ENCODE measurements at regions not wholly inside any gene's neighbourhood (a gene's known extent, or its start where the extent isn't known, plus 50 kb on each side); places are given as distances from the start of the nearest gene placed in this dataset.

GRCh38 chr3:88221726-88222125 lies 72.0 kb downstream of the C3orf38 start (continued):
- TF ChIP-seq ZNF263 (CRISPR knock-in tag; IDR thresholded peaks at IDR 0.05; ENCODE audit: low read depth) (no peak), TEAD1 (CRISPR knock-in tag; IDR thresholded peaks at IDR 0.05) (no peak), ZNF416 (CRISPR knock-in tag; IDR thresholded peaks at IDR 0.05) (no peak), RELA (CRISPR knock-in tag; IDR thresholded peaks at IDR 0.05; ENCODE audit: borderline replicate concordance) (no peak), FOXP4 (CRISPR knock-in tag; IDR thresholded peaks at IDR 0.05) (no peak)
- TF ChIP-seq, protein P1, sequence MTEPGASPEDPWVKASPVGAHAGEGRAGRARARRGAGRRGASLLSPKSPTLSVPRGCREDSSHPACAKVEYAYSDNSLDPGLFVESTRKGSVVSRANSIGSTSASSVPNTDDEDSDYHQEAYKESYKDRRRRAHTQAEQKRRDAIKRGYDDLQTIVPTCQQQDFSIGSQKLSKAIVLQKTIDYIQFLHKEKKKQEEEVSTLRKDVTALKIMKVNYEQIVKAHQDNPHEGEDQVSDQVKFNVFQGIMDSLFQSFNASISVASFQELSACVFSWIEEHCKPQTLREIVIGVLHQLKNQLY (CRISPR knock-in tag; IDR thresholded peaks at IDR 0.05), result no peak
- TF ChIP-seq, protein P2, sequence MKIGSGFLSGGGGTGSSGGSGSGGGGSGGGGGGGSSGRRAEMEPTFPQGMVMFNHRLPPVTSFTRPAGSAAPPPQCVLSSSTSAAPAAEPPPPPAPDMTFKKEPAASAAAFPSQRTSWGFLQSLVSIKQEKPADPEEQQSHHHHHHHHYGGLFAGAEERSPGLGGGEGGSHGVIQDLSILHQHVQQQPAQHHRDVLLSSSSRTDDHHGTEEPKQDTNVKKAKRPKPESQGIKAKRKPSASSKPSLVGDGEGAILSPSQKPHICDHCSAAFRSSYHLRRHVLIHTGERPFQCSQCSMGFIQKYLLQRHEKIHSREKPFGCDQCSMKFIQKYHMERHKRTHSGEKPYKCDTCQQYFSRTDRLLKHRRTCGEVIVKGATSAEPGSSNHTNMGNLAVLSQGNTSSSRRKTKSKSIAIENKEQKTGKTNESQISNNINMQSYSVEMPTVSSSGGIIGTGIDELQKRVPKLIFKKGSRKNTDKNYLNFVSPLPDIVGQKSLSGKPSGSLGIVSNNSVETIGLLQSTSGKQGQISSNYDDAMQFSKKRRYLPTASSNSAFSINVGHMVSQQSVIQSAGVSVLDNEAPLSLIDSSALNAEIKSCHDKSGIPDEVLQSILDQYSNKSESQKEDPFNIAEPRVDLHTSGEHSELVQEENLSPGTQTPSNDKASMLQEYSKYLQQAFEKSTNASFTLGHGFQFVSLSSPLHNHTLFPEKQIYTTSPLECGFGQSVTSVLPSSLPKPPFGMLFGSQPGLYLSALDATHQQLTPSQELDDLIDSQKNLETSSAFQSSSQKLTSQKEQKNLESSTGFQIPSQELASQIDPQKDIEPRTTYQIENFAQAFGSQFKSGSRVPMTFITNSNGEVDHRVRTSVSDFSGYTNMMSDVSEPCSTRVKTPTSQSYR (CRISPR knock-in tag; IDR thresholded peaks at IDR 0.05), result no peak

- no peak overlapping the region for H3K4me3 Mint-ChIP-seq
- ATAC-seq, result no peak
- H3K4me1 Mint-ChIP-seq, result peaks cover 15% of the 10 kb centered on the region
- no peak for DNase-seq (ENCODE audit: low spot score)
- no peaks in the 10 kb centered on the region for H3K36me3 Mint-ChIP-seq
- CTCF ChIA-PET, result interaction anchor here (0.7 kb wide), 1 partner anchor 92 kb away, joined by 3 read pairs; no protein-coding TSS in a partner anchor
- no peaks in the 10 kb centered on the region for H3K27me3 Mint-ChIP-seq (ENCODE audit: low read depth)
- TF ChIP-seq ZNF263 (CRISPR knock-in tag; IDR thresholded peaks at IDR 0.05; ENCODE audit: low read depth) (no peak), TEAD1 (CRISPR knock-in tag; IDR thresholded peaks at IDR 0.05) (no peak), ZNF396 (CRISPR knock-in tag; IDR thresholded peaks at IDR 0.05; ENCODE audit: borderline replicate concordance) (no peak), NR1H2 (CRISPR knock-in tag; IDR thresholded peaks at IDR 0.05) (no peak), NFE2L1 (CRISPR knock-in tag; IDR thresholded peaks at IDR 0.05) (no peak), TEAD4 (CRISPR knock-in tag; IDR thresholded peaks at IDR 0.05) (no peak)
- TF ChIP-seq, protein P3, sequence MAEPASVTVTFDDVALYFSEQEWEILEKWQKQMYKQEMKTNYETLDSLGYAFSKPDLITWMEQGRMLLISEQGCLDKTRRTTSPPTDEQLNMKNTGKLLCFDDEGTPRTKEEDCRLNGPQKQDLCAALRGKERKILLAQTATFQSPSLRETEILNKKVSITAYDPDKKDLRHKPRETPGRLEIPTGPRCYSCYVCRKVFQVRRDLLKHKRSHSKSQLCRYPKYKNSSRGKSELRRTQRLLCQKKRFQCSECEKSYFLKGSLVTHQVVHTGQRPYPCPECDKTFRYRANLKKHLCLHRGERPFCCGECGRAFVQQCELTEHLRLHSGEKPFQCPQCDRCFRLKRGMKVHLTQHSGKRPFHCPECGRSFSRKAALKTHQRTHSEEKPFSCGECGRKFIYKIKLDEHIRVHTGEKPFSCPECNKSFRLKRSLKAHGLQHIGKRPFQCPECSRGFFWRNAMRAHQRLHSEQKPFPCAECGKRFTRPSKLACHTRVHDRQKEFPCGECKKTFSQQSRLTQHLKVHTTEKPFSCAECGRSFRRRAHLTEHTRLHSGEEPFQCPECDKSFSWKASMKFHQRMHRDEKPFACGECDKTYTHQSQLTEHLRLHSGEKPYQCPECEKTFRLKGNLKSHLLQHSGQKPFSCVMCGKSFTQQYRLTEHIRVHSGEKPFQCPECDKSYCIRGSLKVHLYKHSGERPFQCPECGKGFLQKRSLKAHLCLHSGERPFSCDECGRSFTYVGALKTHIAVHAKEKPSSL (CRISPR knock-in tag; conservative IDR thresholded peaks at IDR 0.05), result no peak
- no peak overlapping the region for H3K27ac Mint-ChIP-seq
- no peaks in the 10 kb centered on the region for H3K9me3 Mint-ChIP-seq
- POLR2A ChIA-PET, result interaction anchor here (0.6 kb wide), 1 partner anchor 704 kb away, joined by 3 read pairs; no protein-coding TSS in a partner anchor
Measured at GRCh38 chr3:88222343-88222742, 72.6 kb downstream of the C3orf38 start.

- no peaks in the 10 kb centered on the region for H3K9me3 Mint-ChIP-seq
- POLR2A ChIA-PET, result no interaction called here
- no peak for ATAC-seq
- no peaks in the 10 kb centered on the region for H3K36me3 Mint-ChIP-seq
- H3K27me3 Mint-ChIP-seq (ENCODE audit: low read depth), result no peaks in the 10 kb centered on the region
- H3K4me3 Mint-ChIP-seq, result no peak overlapping the region
- H3K4me1 Mint-ChIP-seq, result peaks cover 7% of the 10 kb centered on the region; the same call in 1 of the 2 replicates
- no peak overlapping the region for H3K27ac Mint-ChIP-seq
- CTCF ChIA-PET, result no interaction called here
- no peak for DNase-seq (ENCODE audit: low spot score)
- TF ChIP-seq HMGA2 (CRISPR knock-in tag; IDR thresholded peaks at IDR 0.05) (no peak), SMAD4 (CRISPR knock-in tag; IDR thresholded peaks at IDR 0.05) (no peak), ZNF219 (CRISPR knock-in tag; IDR thresholded peaks at IDR 0.05; ENCODE audit: borderline replicate concordance) (no peak), RORB (CRISPR knock-in tag; IDR thresholded peaks at IDR 0.05) (no peak), CREB1 (CRISPR knock-in tag; IDR thresholded peaks at IDR 0.05) (no peak), E2F4 (CRISPR knock-in tag; IDR thresholded peaks at IDR 0.05; ENCODE audit: borderline replicate concordance, low read depth) (no peak), RELA (CRISPR knock-in tag; IDR thresholded peaks at IDR 0.05; ENCODE audit: borderline replicate concordance) (no peak), ZNF396 (CRISPR knock-in tag; IDR thresholded peaks at IDR 0.05; ENCODE audit: borderline replicate concordance) (no peak), ETV6 (CRISPR knock-in tag; IDR thresholded peaks at IDR 0.05) (no peak)
- TF ChIP-seq, protein P4, sequence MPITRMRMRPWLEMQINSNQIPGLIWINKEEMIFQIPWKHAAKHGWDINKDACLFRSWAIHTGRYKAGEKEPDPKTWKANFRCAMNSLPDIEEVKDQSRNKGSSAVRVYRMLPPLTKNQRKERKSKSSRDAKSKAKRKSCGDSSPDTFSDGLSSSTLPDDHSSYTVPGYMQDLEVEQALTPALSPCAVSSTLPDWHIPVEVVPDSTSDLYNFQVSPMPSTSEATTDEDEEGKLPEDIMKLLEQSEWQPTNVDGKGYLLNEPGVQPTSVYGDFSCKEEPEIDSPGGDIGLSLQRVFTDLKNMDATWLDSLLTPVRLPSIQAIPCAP (CRISPR knock-in tag; IDR thresholded peaks at IDR 0.05), result no peak
- TF ChIP-seq, protein P2 (CRISPR knock-in tag; IDR thresholded peaks at IDR 0.05), result no peak
Measured at GRCh38 chr3:88225326-88226008, 75.7 kb downstream of the C3orf38 start.

Data from WTC11 (cell line).